LNCAP (cell line): ENCODE measurements at regions not wholly inside any gene's neighbourhood (a gene's known extent, or its start where the extent isn't known, plus 50 kb on each side); places are given as distances from the start of the nearest gene placed in this dataset.

Experiments
- TF ChIP-seq, protein P1 (sequence below): fragments of 450-650 bp; IDR thresholded peaks from 2 replicates; pipeline ENCODE4 v1.5.1; 2017; ENCODE audit warnings: mild to moderate bottlenecking

DNA sequence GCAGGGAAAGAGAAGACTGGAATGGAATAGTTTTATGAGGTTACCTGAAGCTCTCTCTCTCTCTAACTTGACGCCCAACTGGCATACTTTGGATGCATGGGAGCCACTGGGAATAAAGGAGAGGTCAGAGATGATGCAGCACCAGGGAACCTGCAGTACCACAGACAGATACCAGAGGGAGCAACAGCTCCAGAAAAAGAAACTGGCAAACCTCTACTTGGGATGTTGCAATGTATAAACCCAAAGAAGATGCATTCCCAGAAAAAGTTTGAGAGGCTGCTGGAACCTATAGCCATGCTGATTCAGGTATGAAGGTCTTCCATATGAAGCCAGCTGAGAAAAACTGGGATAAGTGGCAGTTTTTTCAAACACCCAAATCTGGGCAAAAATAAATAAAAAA is 151.6 kb downstream of the CCT8L2 start:
- TF ChIP-seq, protein P1, sequence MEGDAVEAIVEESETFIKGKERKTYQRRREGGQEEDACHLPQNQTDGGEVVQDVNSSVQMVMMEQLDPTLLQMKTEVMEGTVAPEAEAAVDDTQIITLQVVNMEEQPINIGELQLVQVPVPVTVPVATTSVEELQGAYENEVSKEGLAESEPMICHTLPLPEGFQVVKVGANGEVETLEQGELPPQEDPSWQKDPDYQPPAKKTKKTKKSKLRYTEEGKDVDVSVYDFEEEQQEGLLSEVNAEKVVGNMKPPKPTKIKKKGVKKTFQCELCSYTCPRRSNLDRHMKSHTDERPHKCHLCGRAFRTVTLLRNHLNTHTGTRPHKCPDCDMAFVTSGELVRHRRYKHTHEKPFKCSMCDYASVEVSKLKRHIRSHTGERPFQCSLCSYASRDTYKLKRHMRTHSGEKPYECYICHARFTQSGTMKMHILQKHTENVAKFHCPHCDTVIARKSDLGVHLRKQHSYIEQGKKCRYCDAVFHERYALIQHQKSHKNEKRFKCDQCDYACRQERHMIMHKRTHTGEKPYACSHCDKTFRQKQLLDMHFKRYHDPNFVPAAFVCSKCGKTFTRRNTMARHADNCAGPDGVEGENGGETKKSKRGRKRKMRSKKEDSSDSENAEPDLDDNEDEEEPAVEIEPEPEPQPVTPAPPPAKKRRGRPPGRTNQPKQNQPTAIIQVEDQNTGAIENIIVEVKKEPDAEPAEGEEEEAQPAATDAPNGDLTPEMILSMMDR = peak; percentile 46

DNA sequence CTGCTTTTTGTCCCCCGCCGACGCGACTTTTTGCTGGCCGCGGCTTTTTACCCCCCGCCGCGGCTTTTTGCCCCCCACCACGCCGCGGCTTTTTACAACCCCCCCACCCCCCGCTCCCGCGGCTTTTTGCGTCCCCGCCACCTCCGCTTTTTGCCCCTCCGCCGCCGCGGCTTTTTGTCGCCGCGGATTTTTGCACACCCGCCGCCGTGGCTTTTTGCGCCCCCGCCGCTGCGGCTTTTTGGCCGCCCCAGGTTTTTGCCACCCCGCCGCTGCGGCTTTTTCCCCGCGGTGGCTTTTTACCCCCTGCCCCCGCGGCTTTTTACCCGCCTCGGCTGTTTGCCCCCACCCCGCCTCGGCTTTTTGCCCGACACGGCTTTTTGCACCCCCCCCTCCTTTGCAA is 205.5 kb downstream of the CCT8L2 start:
- TF ChIP-seq, protein P1 = no peak
